ENCODE measurements at regions not wholly inside any gene's neighbourhood (a gene's known extent, or its start where the extent isn't known, plus 50 kb on each side); places are given as distances from the start of the nearest gene placed in this dataset.

DNA sequence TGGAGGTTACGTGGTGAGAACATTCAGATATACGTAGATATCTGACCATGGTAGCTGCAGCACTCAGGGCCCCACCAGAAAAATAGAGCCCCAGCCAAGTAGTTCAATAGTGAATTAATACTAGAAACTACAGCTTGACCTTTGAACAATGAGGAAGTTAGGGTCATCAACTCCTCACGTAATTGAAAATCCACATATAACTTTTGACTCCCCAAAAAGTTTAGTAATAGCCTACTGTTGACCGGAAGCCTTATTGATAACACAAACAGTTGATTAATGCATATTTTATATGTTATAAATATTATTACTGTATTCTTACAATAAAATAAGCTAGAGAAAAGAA, 117.9 kb downstream of the SNX5 start:
- H3K9me3 ChIP-seq (ENCODE audit: control insufficient read depth in 1 of 2, insufficient read depth in 1 of 2, low read depth in 1 of 2, low read length in 2 of 2): no peaks in the 10 kb centered on the region
- no peaks in the 10 kb centered on the region for H4K20me1 ChIP-seq (ENCODE audit: insufficient read depth)
- H2AFZ ChIP-seq (ENCODE audit: low read depth, low read length, poor library complexity, severe bottlenecking): peak overlapping the region; percentile 77
- ATAC-seq: no peak
- H3K4me3 ChIP-seq (replicated peaks in 1 of 2; ENCODE audit: low read depth in 1 of 2, low read length in 2 of 2): 0 out of 4 replicates have a peak overlapping the region, but pooled peaks of 1 of the 2 experiments have one; percentile 45
- no peaks in the 10 kb centered on the region for H3K27me3 ChIP-seq (ENCODE audit: insufficient read depth, low read length)
- H3K36me3 ChIP-seq (ENCODE audit: control insufficient read depth in 1 of 2, insufficient read depth in 2 of 2, low read length in 2 of 2): no peaks in the 10 kb centered on the region
- no peaks in the 10 kb centered on the region for H3K79me2 ChIP-seq (ENCODE audit: insufficient read depth, low read length)
- H3K4me1 ChIP-seq (ENCODE audit: control insufficient read depth in 1 of 2, insufficient read depth in 2 of 2, low read length in 2 of 2): peaks cover 44 to 46% of the 10 kb centered on the region in 2 experiments
- no peaks in the 10 kb centered on the region for H3K9me2 ChIP-seq (ENCODE audit: insufficient read depth)
- TF ChIP-seq CEBPB (IDR thresholded peaks at IDR 0.05; ENCODE audit: low read depth) (no peak), CBX3 (IDR thresholded peaks at IDR 0.05; ENCODE audit: low read depth) (no peak), FOSL1 (IDR thresholded peaks at IDR 0.05; ENCODE audit: low read depth) (no peak), EZH2phosphoT487 (IDR thresholded peaks at IDR 0.05; ENCODE audit: borderline replicate concordance) (no peak), TCF7L2 (IDR thresholded peaks at IDR 0.05; ENCODE audit: borderline replicate concordance, extremely low read depth, insufficient read depth, insufficient read length) (no peak), ZNF274 (IDR thresholded peaks at IDR 0.05; ENCODE audit: low read depth, low read length) (no peak), YY1 (IDR thresholded peaks at IDR 0.05; ENCODE audit: extremely low read depth, insufficient replicate concordance, low read depth, low read length) (no peak)
- peak overlapping the region; percentile 57 for H3K9ac ChIP-seq (ENCODE audit: low read length)
- POLR2A ChIA-PET: interaction anchor here (1.0 to 2.0 kb wide), 3 partner anchors 10 to 168 kb away, joined by 3 to 6 read pairs (median 4); partner anchors contain the start of gene RRBP1
- CTCF ChIA-PET: interaction anchor here (2.1 kb wide), 1 partner anchor 168 kb away, joined by 8 read pairs; the partner anchor contains the start of gene RRBP1
- RAD21 ChIA-PET (ENCODE audit: low non-redundant PET in 1 of 2, low total read pairs in 2 of 2, uncharacterized antibody in 2 of 2, unreplicated experiment in 2 of 2): no interaction called here
- no TSS peak for BruUV-seq (replicated peaks)
- peak overlapping the region; percentile 81 for H3K4me2 ChIP-seq (ENCODE audit: low read length)
- DNase-seq (ENCODE audit: low read depth, low spot score): no peak
- peak overlapping the region; percentile 92 for H3K27ac ChIP-seq (ENCODE audit: low read depth, low read length)
- intact Hi-C loops (cut with micrococcal nuclease): no loop called here

DNA sequence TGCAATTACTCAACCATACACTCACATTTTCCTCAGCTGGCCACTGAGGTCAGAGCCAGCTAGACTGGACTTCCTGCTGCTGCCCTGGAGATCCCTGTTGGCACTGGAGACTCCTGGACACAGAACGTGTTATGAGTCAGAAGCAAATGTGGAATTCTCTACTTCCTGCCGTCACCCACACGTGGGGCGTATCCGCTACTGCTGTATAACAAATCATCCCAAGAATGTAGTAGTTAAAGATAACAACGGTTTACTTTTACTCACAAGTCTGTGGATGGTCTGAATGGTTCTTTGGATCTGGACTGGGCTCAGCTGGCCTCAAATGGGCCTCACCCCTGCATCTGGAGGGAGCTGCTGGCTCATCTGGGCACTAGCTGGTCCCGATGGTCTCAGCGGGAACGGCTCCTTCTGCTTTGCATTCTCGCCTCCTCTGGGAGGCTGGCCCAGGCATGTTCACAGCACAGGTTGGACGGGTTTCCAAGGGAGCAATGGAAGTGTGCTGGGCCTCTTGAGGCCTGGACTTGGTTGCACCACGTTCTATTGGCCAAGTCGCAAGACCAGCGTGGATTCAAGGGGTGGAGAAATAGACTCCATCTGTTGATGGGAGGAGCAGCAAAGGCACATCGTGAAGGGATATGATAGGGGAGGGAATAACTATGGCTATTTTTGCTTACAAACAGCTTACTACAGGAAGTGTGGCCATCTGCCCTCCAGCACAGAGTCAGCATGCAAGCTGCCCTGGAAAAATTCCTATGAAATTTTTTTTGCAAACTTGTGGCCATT, 118.5 kb downstream of the SNX5 start:
- H3K27ac ChIP-seq (ENCODE audit: low read depth, low read length): peak overlapping the region; percentile 92
- peak overlapping the region; percentile 21 to 45 for H3K4me3 ChIP-seq (replicated peaks in 1 of 2; ENCODE audit: low read depth in 1 of 2, low read length in 2 of 2)
- TSS peak; percentile 93 for BruUV-seq (replicated peaks)
- no peaks in the 10 kb centered on the region for H3K36me3 ChIP-seq (ENCODE audit: control insufficient read depth in 1 of 2, insufficient read depth in 2 of 2, low read length in 2 of 2)
- ChIA-PET POLR2A (interaction anchor here (0.6 to 2.0 kb wide), 6 partner anchors 8 to 168 kb away, joined by 3 to 6 read pairs (median 4); partner anchors contain the start of gene RRBP1), CTCF (interaction anchor here (2.1 kb wide), 1 partner anchor 168 kb away, joined by 8 read pairs; the partner anchor contains the start of gene RRBP1), RAD21 (ENCODE audit: low non-redundant PET in 1 of 2, low total read pairs in 2 of 2, uncharacterized antibody in 2 of 2, unreplicated experiment in 2 of 2) (interaction anchor here (0.7 to 1.2 kb wide), 2 partner anchors 168 kb away, joined by 3 read pairs; partner anchors contain the start of gene RRBP1 (in 2 of the 2))
- DNase-seq (ENCODE audit: low read depth, low spot score): peak; percentile 90
- no peaks in the 10 kb centered on the region for H4K20me1 ChIP-seq (ENCODE audit: insufficient read depth)
- peak; percentile 83 for ATAC-seq
- H3K27me3 ChIP-seq (ENCODE audit: insufficient read depth, low read length): no peaks in the 10 kb centered on the region
- no peaks in the 10 kb centered on the region for H3K9me3 ChIP-seq (ENCODE audit: control insufficient read depth in 1 of 2, insufficient read depth in 1 of 2, low read depth in 1 of 2, low read length in 2 of 2)
- peaks cover 47 to 51% of the 10 kb centered on the region in 2 experiments for H3K4me1 ChIP-seq (ENCODE audit: control insufficient read depth in 1 of 2, insufficient read depth in 2 of 2, low read length in 2 of 2)
- no peaks in the 10 kb centered on the region for H3K79me2 ChIP-seq (ENCODE audit: insufficient read depth, low read length)
- H2AFZ ChIP-seq (ENCODE audit: low read depth, low read length, poor library complexity, severe bottlenecking): peak overlapping the region; percentile 77
- intact Hi-C loops (cut with micrococcal nuclease): no loop called here
- H3K4me2 ChIP-seq (ENCODE audit: low read length): peak overlapping the region; percentile 81
- TF ChIP-seq, protein P1, sequence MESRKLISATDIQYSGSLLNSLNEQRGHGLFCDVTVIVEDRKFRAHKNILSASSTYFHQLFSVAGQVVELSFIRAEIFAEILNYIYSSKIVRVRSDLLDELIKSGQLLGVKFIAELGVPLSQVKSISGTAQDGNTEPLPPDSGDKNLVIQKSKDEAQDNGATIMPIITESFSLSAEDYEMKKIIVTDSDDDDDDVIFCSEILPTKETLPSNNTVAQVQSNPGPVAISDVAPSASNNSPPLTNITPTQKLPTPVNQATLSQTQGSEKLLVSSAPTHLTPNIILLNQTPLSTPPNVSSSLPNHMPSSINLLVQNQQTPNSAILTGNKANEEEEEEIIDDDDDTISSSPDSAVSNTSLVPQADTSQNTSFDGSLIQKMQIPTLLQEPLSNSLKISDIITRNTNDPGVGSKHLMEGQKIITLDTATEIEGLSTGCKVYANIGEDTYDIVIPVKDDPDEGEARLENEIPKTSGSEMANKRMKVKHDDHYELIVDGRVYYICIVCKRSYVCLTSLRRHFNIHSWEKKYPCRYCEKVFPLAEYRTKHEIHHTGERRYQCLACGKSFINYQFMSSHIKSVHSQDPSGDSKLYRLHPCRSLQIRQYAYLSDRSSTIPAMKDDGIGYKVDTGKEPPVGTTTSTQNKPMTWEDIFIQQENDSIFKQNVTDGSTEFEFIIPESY (IDR thresholded peaks at IDR 0.05; ENCODE audit: extremely low read depth, insufficient replicate concordance, low read length): peak; percentile 23
- TF ChIP-seq POLR2AphosphoS5 (IDR thresholded peaks at IDR 0.05; ENCODE audit: low read depth, low read length) (peak; percentile 85), ZFX (IDR thresholded peaks at IDR 0.05) (peak; percentile 20; the same call in 1 of the 2 replicates), JUND (IDR thresholded peaks at IDR 0.05) (no peak), EZH2 (IDR thresholded peaks at IDR 0.05) (no peak)
- TF ChIP-seq, protein P2, sequence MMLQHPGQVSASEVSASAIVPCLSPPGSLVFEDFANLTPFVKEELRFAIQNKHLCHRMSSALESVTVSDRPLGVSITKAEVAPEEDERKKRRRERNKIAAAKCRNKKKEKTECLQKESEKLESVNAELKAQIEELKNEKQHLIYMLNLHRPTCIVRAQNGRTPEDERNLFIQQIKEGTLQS (IDR thresholded peaks at IDR 0.05): no peak
- peak overlapping the region; percentile 57 for H3K9ac ChIP-seq (ENCODE audit: low read length)
- H3K9me2 ChIP-seq (ENCODE audit: insufficient read depth): no peaks in the 10 kb centered on the region

Data from HCT116 (cell line).